HUES48 (cell line): ENCODE measurements at regions not wholly inside any gene's neighbourhood (a gene's known extent, or its start where the extent isn't known, plus 50 kb on each side); places are given as distances from the start of the nearest gene placed in this dataset.

Source experiments
- H3K27ac ChIP-seq: one replicate; pipeline ENCODE4 v1.7.0; 2013; ENCODE audit warnings: low read depth, low read length, inconsistent platforms
- H3K27me3 ChIP-seq: 2 replicates; pipeline ENCODE4 v1.6.1; 2013; ENCODE audit warnings: mild to moderate bottlenecking, low read length; ENCODE audit not compliant: control insufficient read depth, insufficient read depth
- H3K36me3 ChIP-seq: 2 replicates; pipeline ENCODE4 v1.6.1; 2013; ENCODE audit warnings: low read length; ENCODE audit not compliant: control insufficient read depth, insufficient read depth
- H3K4me1 ChIP-seq: 2 replicates; pipeline ENCODE4 v1.6.1; 2013; ENCODE audit warnings: mild to moderate bottlenecking, low read length; ENCODE audit not compliant: control insufficient read depth, insufficient read depth
- H3K4me3 ChIP-seq: 2 replicates; pipeline ENCODE4 v1.5.1; 2013; ENCODE audit warnings: mild to moderate bottlenecking, low read depth, low read length
- H3K9ac ChIP-seq: 2 replicates; pipeline ENCODE4 v1.6.1; 2013; ENCODE audit warnings: mild to moderate bottlenecking, low read depth, low read length, moderate library complexity
- H3K9me3 ChIP-seq: 2 replicates; pipeline ENCODE4 v1.6.1; 2013; ENCODE audit warnings: low read length; ENCODE audit not compliant: control insufficient read depth, insufficient read depth

- Histone ChIP-seq H3K4me3 (no peak overlapping the region), H3K27ac (no peak overlapping the region), H3K27me3 (no peaks in the 10 kb centered on the region), H3K4me1 (peaks cover 13% of the 10 kb centered on the region), H3K9ac (no peak overlapping the region), H3K36me3 (no peaks in the 10 kb centered on the region), H3K9me3 (no peaks in the 10 kb centered on the region)
These were observed 102.1 kb upstream of the RASGEF1B start for GRCh38 chr4:81573840-81574239.

GRCh38 chr4:81572402-81572801 lies 100.7 kb upstream of the RASGEF1B start:
- no peak overlapping the region for H3K27ac ChIP-seq
- H3K36me3 ChIP-seq, result no peaks in the 10 kb centered on the region
- H3K4me3 ChIP-seq, result no peak overlapping the region
- no peak overlapping the region for H3K9ac ChIP-seq
- H3K4me1 ChIP-seq, result peaks cover 13% of the 10 kb centered on the region
- H3K27me3 ChIP-seq, result no peaks in the 10 kb centered on the region
- no peaks in the 10 kb centered on the region for H3K9me3 ChIP-seq

GRCh38 chr4:81571105-81571504 lies 99.4 kb upstream of the RASGEF1B start:
- Histone ChIP-seq H3K4me3 (no peak overlapping the region), H3K9ac (no peak overlapping the region), H3K27me3 (no peaks in the 10 kb centered on the region), H3K36me3 (no peaks in the 10 kb centered on the region), H3K27ac (no peak overlapping the region), H3K9me3 (no peaks in the 10 kb centered on the region), H3K4me1 (peaks cover 22% of the 10 kb centered on the region)

GRCh38 chr4:81566161-81566591 lies 94.5 kb upstream of the RASGEF1B start:
- no peak overlapping the region for H3K27ac ChIP-seq
- no peaks in the 10 kb centered on the region for H3K36me3 ChIP-seq
- no peak overlapping the region for H3K9ac ChIP-seq
- no peaks in the 10 kb centered on the region for H3K9me3 ChIP-seq
- no peaks in the 10 kb centered on the region for H3K27me3 ChIP-seq
- H3K4me3 ChIP-seq, result no peak overlapping the region
- peaks cover 22% of the 10 kb centered on the region for H3K4me1 ChIP-seq

- H3K9me3 ChIP-seq, result no peaks in the 10 kb centered on the region
- no peaks in the 10 kb centered on the region for H3K27me3 ChIP-seq
- H3K27ac ChIP-seq, result no peak overlapping the region
- no peaks in the 10 kb centered on the region for H3K36me3 ChIP-seq
- no peak overlapping the region for H3K4me3 ChIP-seq
- H3K9ac ChIP-seq, result no peak overlapping the region
- H3K4me1 ChIP-seq, result peaks cover 22% of the 10 kb centered on the region
These were observed 93.6 kb upstream of the RASGEF1B start for GRCh38 chr4:81565142-81565870.

GRCh38 chr4:81564025-81564424 lies 92.3 kb upstream of the RASGEF1B start:
- Histone ChIP-seq H3K9ac (no peak overlapping the region), H3K27me3 (no peaks in the 10 kb centered on the region), H3K36me3 (no peaks in the 10 kb centered on the region), H3K27ac (no peak overlapping the region), H3K4me1 (peaks cover 22% of the 10 kb centered on the region), H3K9me3 (no peaks in the 10 kb centered on the region), H3K4me3 (no peak overlapping the region)

- Histone ChIP-seq H3K9ac (no peak overlapping the region), H3K4me1 (peaks cover 25% of the 10 kb centered on the region), H3K36me3 (no peaks in the 10 kb centered on the region), H3K27me3 (no peaks in the 10 kb centered on the region), H3K4me3 (no peak overlapping the region), H3K27ac (no peak overlapping the region), H3K9me3 (no peaks in the 10 kb centered on the region)
These were observed 90.4 kb upstream of the RASGEF1B start for GRCh38 chr4:81562093-81562492.

GRCh38 chr4:81557306-81557705 lies 85.6 kb upstream of the RASGEF1B start:
- H3K27ac ChIP-seq, result no peak overlapping the region
- H3K27me3 ChIP-seq, result no peaks in the 10 kb centered on the region
- H3K9me3 ChIP-seq, result no peaks in the 10 kb centered on the region
- H3K4me1 ChIP-seq, result peaks cover 24% of the 10 kb centered on the region
- no peaks in the 10 kb centered on the region for H3K36me3 ChIP-seq
- H3K9ac ChIP-seq, result no peak overlapping the region
- H3K4me3 ChIP-seq, result no peak overlapping the region

GRCh38 chr4:81555489-81555888 lies 83.8 kb upstream of the RASGEF1B start:
- Histone ChIP-seq H3K4me1 (peaks cover 20% of the 10 kb centered on the region), H3K9ac (no peak overlapping the region), H3K36me3 (no peaks in the 10 kb centered on the region), H3K27me3 (no peaks in the 10 kb centered on the region), H3K9me3 (no peaks in the 10 kb centered on the region), H3K27ac (no peak overlapping the region), H3K4me3 (no peak overlapping the region)

- H3K27ac ChIP-seq, result no peak overlapping the region
- no peaks in the 10 kb centered on the region for H3K9me3 ChIP-seq
- no peak overlapping the region for H3K9ac ChIP-seq
- H3K36me3 ChIP-seq, result no peaks in the 10 kb centered on the region
- no peak overlapping the region for H3K4me3 ChIP-seq
- H3K4me1 ChIP-seq, result peaks cover 20% of the 10 kb centered on the region
- H3K27me3 ChIP-seq, result no peaks in the 10 kb centered on the region
These were observed 80.4 kb upstream of the RASGEF1B start for GRCh38 chr4:81552086-81552485.

GRCh38 chr4:81550388-81550859 lies 78.7 kb upstream of the RASGEF1B start:
- Histone ChIP-seq H3K9ac (no peak overlapping the region), H3K36me3 (no peaks in the 10 kb centered on the region), H3K27me3 (no peaks in the 10 kb centered on the region), H3K9me3 (no peaks in the 10 kb centered on the region), H3K4me1 (peaks cover 7% of the 10 kb centered on the region), H3K27ac (no peak overlapping the region), H3K4me3 (no peak overlapping the region)
